ENCODE measurements at regions not wholly inside any gene's neighbourhood (a gene's known extent, or its start where the extent isn't known, plus 50 kb on each side); places are given as distances from the start of the nearest gene placed in this dataset.

GRCh38 chr3:24663406-24663805 is 168.8 kb upstream of the THRB start:
- H3K27me3 ChIP-seq (replicated peaks; ENCODE audit: insufficient read depth, low read length): no peaks in the 10 kb centered on the region
- no peak overlapping the region for H3K27ac ChIP-seq (ENCODE audit: low read length)
- no peaks in the 10 kb centered on the region for H3K79me2 ChIP-seq (ENCODE audit: low read length)
- no peaks in the 10 kb centered on the region for H3K9me3 ChIP-seq (replicated peaks; ENCODE audit: insufficient read depth, low read length)
- TF ChIP-seq EZH2phosphoT487 (IDR thresholded peaks at IDR 0.05; ENCODE audit: low read length) (no peak), EZH2 (optimal IDR thresholded peaks at IDR 0.05; ENCODE audit: low read depth, low read length) (no peak), CTCF (IDR thresholded peaks at IDR 0.05; ENCODE audit: low read length) (no peak)
- H3K36me3 ChIP-seq (replicated peaks; ENCODE audit: insufficient read depth, low read length): no peaks in the 10 kb centered on the region
- H4K20me1 ChIP-seq (ENCODE audit: insufficient read depth, low read length): no peaks in the 10 kb centered on the region
- H3K9ac ChIP-seq (ENCODE audit: low read length): no peak overlapping the region
- no peak for DNase-seq
- H2AFZ ChIP-seq (ENCODE audit: low read length): no peak overlapping the region
- H3K4me3 ChIP-seq (ENCODE audit: low read length): no peak overlapping the region
- H3K4me1 ChIP-seq (ENCODE audit: low read length): no peaks in the 10 kb centered on the region
- no peak overlapping the region for H3K4me2 ChIP-seq (ENCODE audit: low read depth, low read length)
- no peaks in the 10 kb centered on the region for H3F3A ChIP-seq (ENCODE audit: insufficient read depth, low read length)
- no peaks in the 10 kb centered on the region for H3K9me2 ChIP-seq (replicated peaks; ENCODE audit: insufficient read depth, low read length)

GRCh38 chr3:24668039-24668438 is 173.4 kb upstream of the THRB start:
- Histone ChIP-seq H3K27ac (ENCODE audit: low read length) (no peak overlapping the region), H3K4me3 (ENCODE audit: low read length) (no peak overlapping the region), H3K27me3 (replicated peaks; ENCODE audit: insufficient read depth, low read length) (no peaks in the 10 kb centered on the region), H3K4me2 (ENCODE audit: low read depth, low read length) (no peak overlapping the region), H3K79me2 (ENCODE audit: low read length) (no peaks in the 10 kb centered on the region), H3F3A (ENCODE audit: insufficient read depth, low read length) (no peaks in the 10 kb centered on the region), H3K4me1 (ENCODE audit: low read length) (no peaks in the 10 kb centered on the region), H3K9ac (ENCODE audit: low read length) (no peak overlapping the region), H4K20me1 (ENCODE audit: insufficient read depth, low read length) (no peaks in the 10 kb centered on the region), H2AFZ (ENCODE audit: low read length) (no peak overlapping the region), H3K36me3 (replicated peaks; ENCODE audit: insufficient read depth, low read length) (no peaks in the 10 kb centered on the region), H3K9me2 (replicated peaks; ENCODE audit: insufficient read depth, low read length) (no peaks in the 10 kb centered on the region), H3K9me3 (replicated peaks; ENCODE audit: insufficient read depth, low read length) (no peaks in the 10 kb centered on the region)
- no peak for DNase-seq
- TF ChIP-seq EZH2 (optimal IDR thresholded peaks at IDR 0.05; ENCODE audit: low read depth, low read length) (no peak), CTCF (IDR thresholded peaks at IDR 0.05; ENCODE audit: low read length) (no peak), EZH2phosphoT487 (IDR thresholded peaks at IDR 0.05; ENCODE audit: low read length) (no peak)

GRCh38 chr3:24670871-24671270 is 176.2 kb upstream of the THRB start:
- Histone ChIP-seq H2AFZ (ENCODE audit: low read length) (no peak overlapping the region), H3K27me3 (replicated peaks; ENCODE audit: insufficient read depth, low read length) (no peaks in the 10 kb centered on the region), H4K20me1 (ENCODE audit: insufficient read depth, low read length) (no peaks in the 10 kb centered on the region), H3K4me3 (ENCODE audit: low read length) (no peak overlapping the region), H3K36me3 (replicated peaks; ENCODE audit: insufficient read depth, low read length) (no peaks in the 10 kb centered on the region), H3K9me3 (replicated peaks; ENCODE audit: insufficient read depth, low read length) (no peaks in the 10 kb centered on the region), H3K27ac (ENCODE audit: low read length) (no peak overlapping the region), H3K79me2 (ENCODE audit: low read length) (no peaks in the 10 kb centered on the region), H3K9ac (ENCODE audit: low read length) (no peak overlapping the region), H3F3A (ENCODE audit: insufficient read depth, low read length) (no peaks in the 10 kb centered on the region), H3K4me2 (ENCODE audit: low read depth, low read length) (no peak overlapping the region), H3K4me1 (ENCODE audit: low read length) (no peaks in the 10 kb centered on the region), H3K9me2 (replicated peaks; ENCODE audit: insufficient read depth, low read length) (no peaks in the 10 kb centered on the region)
- DNase-seq: no peak
- no peak for TF ChIP-seq EZH2phosphoT487 (IDR thresholded peaks at IDR 0.05; ENCODE audit: low read length)
- TF ChIP-seq EZH2 (optimal IDR thresholded peaks at IDR 0.05; ENCODE audit: low read depth, low read length): no peak
- TF ChIP-seq CTCF (IDR thresholded peaks at IDR 0.05; ENCODE audit: low read length): no peak
